Peyer's patch (tissue), 4 donors: ENCODE measurements at regions not wholly inside any gene's neighbourhood (a gene's known extent, or its start where the extent isn't known, plus 50 kb on each side); places are given as distances from the start of the nearest gene placed in this dataset.

Source experiments
- DNase-seq, 3 donors: peaks; one replicate each; pipeline ENCODE4 v3.0.0-alpha.2; 2017 to 2019
- H3K27ac ChIP-seq, 4 donors: fragments of 200-600 bp; sonication (generic); one replicate each; pipeline ENCODE4 v1.5.1; 2016 to 2019
- H3K27me3 ChIP-seq, 2 donors: fragments of 200-600 bp; sonication (generic); one replicate each; pipeline ENCODE4 v1.5.1; 2019
- H3K36me3 ChIP-seq, 3 donors: fragments of 200-600 bp; sonication (generic); one replicate each; pipeline ENCODE4 v1.5.1; 2016 to 2019
- H3K4me1 ChIP-seq, 4 donors: fragments of 200-600 bp; sonication (generic); one replicate each; pipeline ENCODE4 v1.5.1; 2016 to 2019
- H3K4me3 ChIP-seq, 4 donors: fragments of 200-600 bp; sonication (generic); 1 replicate in 3 of 4; 2 replicates in 1 of 4; pipeline ENCODE4 v1.5.1; 2016 to 2019; ENCODE audit warnings: mild to moderate bottlenecking in 1 of 4
- H3K9me3 ChIP-seq, 4 donors: fragments of 200-600 bp; sonication (generic); one replicate each; pipeline ENCODE4 v1.5.1; 2016 to 2019; ENCODE audit warnings: mild to moderate bottlenecking in 1 of 4
- POLR2A ChIP-seq, 2 donors: fragments of 450-650 bp; IDR thresholded peaks; one replicate each; pipeline ENCODE4 v1.5.1; 2017; ENCODE audit warnings: antibody characterized with exemption in 2 of 2, mild to moderate bottlenecking in 2 of 2, moderate library complexity in 2 of 2
- small RNA-seq, 2 donors: library from RNA; depleted of rRNA; stranded (forward); fragments of <200 nt; gene quantifications; one replicate each; pipeline ENCODE3, GENCODE V24; 2016
- TF ChIP-seq, protein P1 (sequence below), 6 experiments: fragments of 450-650 bp in 4 of 6; fragments of 200-600 bp in 2 of 6; sonication (generic) in 1 of 6; IDR thresholded peaks; one replicate each; pipeline ENCODE4 v1.5.1; 2017 to 2019; ENCODE audit warnings: antibody characterized with exemption in 6 of 6, mild to moderate bottlenecking in 3 of 6, moderate library complexity in 1 of 6

DNA sequence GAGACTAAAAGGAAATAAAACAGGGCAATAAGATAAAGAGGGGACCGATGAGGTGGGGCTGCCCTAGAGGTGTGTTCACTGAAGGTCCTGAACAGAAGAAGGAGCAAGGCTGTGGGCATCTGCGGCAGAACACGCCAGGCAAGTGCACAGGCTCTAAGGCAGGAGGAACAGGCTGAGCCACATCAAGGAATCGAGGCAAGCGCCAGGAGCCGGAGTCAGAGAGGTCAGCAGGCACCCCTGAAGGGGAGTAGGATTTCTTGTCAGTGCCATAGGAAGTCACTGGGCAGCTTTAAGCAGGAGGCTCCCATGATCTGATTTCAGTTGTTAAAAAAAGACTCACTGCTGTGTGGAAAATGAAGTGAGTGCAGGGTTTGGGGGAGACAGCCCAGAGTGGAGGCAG lies 186.5 kb downstream of the KATNIP start:
- peaks cover 0 to 13% (median 0%) of the 10 kb centered on the region in 3 donors for H3K36me3 ChIP-seq
- peak in 1 of 3 donors; percentile 15 for DNase-seq
- no peaks in the 10 kb centered on the region for H3K9me3 ChIP-seq
- no peaks in the 10 kb centered on the region for H3K27me3 ChIP-seq
- no peaks in the 10 kb centered on the region for H3K4me1 ChIP-seq
- no peak overlapping the region for H3K4me3 ChIP-seq
- TF ChIP-seq, protein P1, sequence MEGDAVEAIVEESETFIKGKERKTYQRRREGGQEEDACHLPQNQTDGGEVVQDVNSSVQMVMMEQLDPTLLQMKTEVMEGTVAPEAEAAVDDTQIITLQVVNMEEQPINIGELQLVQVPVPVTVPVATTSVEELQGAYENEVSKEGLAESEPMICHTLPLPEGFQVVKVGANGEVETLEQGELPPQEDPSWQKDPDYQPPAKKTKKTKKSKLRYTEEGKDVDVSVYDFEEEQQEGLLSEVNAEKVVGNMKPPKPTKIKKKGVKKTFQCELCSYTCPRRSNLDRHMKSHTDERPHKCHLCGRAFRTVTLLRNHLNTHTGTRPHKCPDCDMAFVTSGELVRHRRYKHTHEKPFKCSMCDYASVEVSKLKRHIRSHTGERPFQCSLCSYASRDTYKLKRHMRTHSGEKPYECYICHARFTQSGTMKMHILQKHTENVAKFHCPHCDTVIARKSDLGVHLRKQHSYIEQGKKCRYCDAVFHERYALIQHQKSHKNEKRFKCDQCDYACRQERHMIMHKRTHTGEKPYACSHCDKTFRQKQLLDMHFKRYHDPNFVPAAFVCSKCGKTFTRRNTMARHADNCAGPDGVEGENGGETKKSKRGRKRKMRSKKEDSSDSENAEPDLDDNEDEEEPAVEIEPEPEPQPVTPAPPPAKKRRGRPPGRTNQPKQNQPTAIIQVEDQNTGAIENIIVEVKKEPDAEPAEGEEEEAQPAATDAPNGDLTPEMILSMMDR (IDR thresholded peaks at IDR 0.05), result no peak
- TF ChIP-seq POLR2A (IDR thresholded peaks at IDR 0.05), result no peak
- H3K27ac ChIP-seq, result no peak overlapping the region

DNA sequence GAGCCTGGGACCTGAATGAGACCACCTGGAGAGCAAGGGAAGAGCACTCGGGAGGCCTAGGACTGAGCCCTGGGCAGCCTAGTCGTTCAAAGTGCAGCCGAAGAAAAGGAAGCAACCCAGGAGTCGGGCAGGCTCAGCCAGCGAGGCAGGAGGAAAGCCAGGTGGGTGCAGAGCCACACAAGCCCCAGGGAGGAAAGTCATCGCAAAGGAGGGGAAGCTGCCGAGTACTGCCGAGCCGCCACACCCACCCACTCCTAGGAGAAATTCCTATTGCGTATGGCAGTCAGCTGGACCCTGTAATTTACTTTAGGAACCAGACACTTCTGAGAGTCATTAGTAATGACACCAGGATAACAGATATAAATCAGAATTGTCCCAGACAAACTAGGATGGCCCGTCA lies 187.6 kb downstream of the KATNIP start:
- H3K27me3 ChIP-seq, result no peaks in the 10 kb centered on the region
- peak in 1 of 3 donors; percentile 15 for DNase-seq
- no peaks in the 10 kb centered on the region for H3K4me1 ChIP-seq
- H3K27ac ChIP-seq, result no peak overlapping the region
- H3K36me3 ChIP-seq, result peaks cover 0 to 17% (median 0%) of the 10 kb centered on the region in 3 donors
- TF ChIP-seq, protein P1 (IDR thresholded peaks at IDR 0.05), result no peak
- no peak for TF ChIP-seq POLR2A (IDR thresholded peaks at IDR 0.05)
- no peak overlapping the region for H3K4me3 ChIP-seq
- H3K9me3 ChIP-seq, result no peaks in the 10 kb centered on the region

Small RNAs in the stretch of these regions (small RNA-seq; reads per million reads assigned to genes)
- 0 reads per million in 2 donors for gene RF00019
